Esophagus muscularis mucosa (tissue), 3 donors: ENCODE measurements at regions not wholly inside any gene's neighbourhood (a gene's known extent, or its start where the extent isn't known, plus 50 kb on each side); places are given as distances from the start of the nearest gene placed in this dataset.

Source experiments
- CTCF ChIP-seq, 3 experiments: fragments of 200-600 bp in 2 of 3; fragments of 450-650 bp in 1 of 3; sonication (generic) in 2 of 3; IDR thresholded peaks; one replicate each; pipeline ENCODE4 v1.5.1; 2017 to 2019; ENCODE audit warnings: antibody characterized with exemption in 3 of 3, mild to moderate bottlenecking in 2 of 3, moderate library complexity in 1 of 3
- POLR2AphosphoS5 ChIP-seq, 2 donors: sonication (generic); formaldehyde crosslinking; IDR thresholded peaks; one replicate each; pipeline ENCODE4 v1.6.1; 2017; ENCODE audit warnings: antibody characterized with exemption in 2 of 2

- TF ChIP-seq CTCF (IDR thresholded peaks at IDR 0.05) (no peak), POLR2AphosphoS5 (IDR thresholded peaks at IDR 0.05) (no peak)
Measured at GRCh38 chr6:9112544-9112943, 677.2 kb upstream of the SLC35B3 start.
